HEK293 (cell line): ENCODE measurements at regions not wholly inside any gene's neighbourhood (a gene's known extent, or its start where the extent isn't known, plus 50 kb on each side); places are given as distances from the start of the nearest gene placed in this dataset.

Experiments
- GLI4 ChIP-seq: fragments of 450-650 bp; formaldehyde crosslinking; IDR thresholded peaks from 2 replicates; pipeline ENCODE4 v1.5.1; 2016; ENCODE audit warnings: missing biosample characterization, missing genetic modification characterization
- SCRT1 ChIP-seq: fragments of 450-650 bp; formaldehyde crosslinking; IDR thresholded peaks from 2 replicates; pipeline ENCODE4 v1.5.1; 2016; ENCODE audit warnings: missing biosample characterization, missing genetic modification characterization, borderline replicate concordance
- SP2 ChIP-seq: fragments of 450-650 bp; formaldehyde crosslinking; IDR thresholded peaks from 2 replicates; pipeline ENCODE4 v1.5.1; 2016; ENCODE audit warnings: missing biosample characterization, missing genetic modification characterization
- ZFHX2 ChIP-seq: fragments of 450-650 bp; formaldehyde crosslinking; conservative IDR thresholded peaks from 2 replicates; pipeline ENCODE4 v1.5.1; 2016; ENCODE audit warnings: missing biosample characterization, missing genetic modification characterization
- ZNF2 ChIP-seq: fragments of 450-650 bp; formaldehyde crosslinking; IDR thresholded peaks from 2 replicates; pipeline ENCODE4 v1.5.1; 2016; ENCODE audit warnings: missing biosample characterization, missing genetic modification characterization
- ZNF239 ChIP-seq: fragments of 450-650 bp; formaldehyde crosslinking; IDR thresholded peaks from 2 replicates; pipeline ENCODE4 v1.5.1; 2016; ENCODE audit warnings: missing biosample characterization, missing genetic modification characterization
- ZNF24 ChIP-seq: fragments of 450-650 bp; formaldehyde crosslinking; IDR thresholded peaks from 2 replicates; pipeline ENCODE4 v1.5.1; 2016; ENCODE audit warnings: missing biosample characterization, missing genetic modification characterization
- ZNF274 ChIP-seq, 2 experiments: fragments of 200-500 bp in 1 of 2; fragments of 450-650 bp in 1 of 2; sonication (Bioruptor generic) in 1 of 2; formaldehyde crosslinking in 1 of 2; IDR thresholded peaks; 2 replicates each; pipeline versions ENCODE4 v1.5.1 to v1.6.1; 2014 to 2016; ENCODE audit warnings: borderline replicate concordance in 1 of 2, inconsistent platforms in 1 of 2, low read length in 1 of 2, missing biosample characterization in 1 of 2, missing genetic modification characterization in 1 of 2
- ZNF292 ChIP-seq: fragments of 450-650 bp; formaldehyde crosslinking; IDR thresholded peaks from 2 replicates; pipeline ENCODE4 v1.5.1; 2016; ENCODE audit warnings: low read depth, missing biosample characterization, missing genetic modification characterization, borderline replicate concordance
- TF ChIP-seq, protein P1 (sequence below): fragments of 450-650 bp; formaldehyde crosslinking; IDR thresholded peaks from 2 replicates; pipeline ENCODE4 v1.5.1; 2016; ENCODE audit warnings: missing biosample characterization, missing genetic modification characterization
- TF ChIP-seq, protein P2 (sequence below): sonication (generic); formaldehyde crosslinking; IDR thresholded peaks from 2 replicates; pipeline ENCODE4 v1.8.1; 2022; ENCODE audit warnings: mild to moderate bottlenecking, moderate library complexity, missing genetic modification reagents
- TF ChIP-seq, protein P3 (sequence below): fragments of 450-650 bp; formaldehyde crosslinking; IDR thresholded peaks from 2 replicates; pipeline ENCODE4 v1.5.1; 2016; ENCODE audit warnings: missing biosample characterization, missing genetic modification characterization

DNA sequence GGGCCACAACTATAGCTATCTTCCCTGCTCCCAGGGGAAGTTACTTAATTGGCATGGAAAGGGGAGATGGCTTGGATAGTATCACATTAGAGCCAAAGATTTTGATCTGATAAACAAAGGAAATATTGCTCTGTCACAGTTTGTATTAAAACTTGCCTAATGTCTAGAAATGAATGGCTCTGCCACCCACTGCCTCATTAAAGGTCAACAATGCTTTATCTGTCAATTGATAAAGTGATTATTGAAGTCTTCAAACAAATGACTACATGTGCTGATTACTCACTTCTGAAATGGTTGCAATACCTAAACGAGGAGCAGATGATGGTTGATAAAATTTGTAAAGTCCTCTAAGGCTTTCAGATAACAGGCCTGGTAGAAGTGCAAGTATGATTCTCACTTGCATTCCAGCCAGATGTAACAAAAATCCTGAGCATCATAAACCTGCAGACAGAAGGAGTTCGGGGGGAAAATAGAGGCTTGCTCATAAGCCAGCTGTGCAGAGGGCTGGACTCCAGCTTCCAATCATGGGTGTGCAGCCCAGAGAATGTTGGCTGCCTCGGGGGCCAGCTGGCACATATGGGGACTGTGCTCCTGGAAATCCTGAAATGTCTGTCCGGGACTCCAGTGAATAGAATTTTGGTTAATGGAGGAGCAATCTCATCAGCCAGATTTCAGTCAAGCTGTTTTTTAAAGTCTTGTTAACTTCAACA is 200.5 kb upstream of the SLC27A6 start:
- TF ChIP-seq SCRT1 (tag by site-specific recombination) (no peak), ZFHX2 (tag by site-specific recombination) (no peak), ZNF274 (IDR thresholded peaks at IDR 0.05; ENCODE audit: low read length) (no peak), ZNF274 (tag by site-specific recombination; IDR thresholded peaks at IDR 0.05; ENCODE audit: borderline replicate concordance) (no peak), ZNF239 (no peak), ZNF292 (tag by site-specific recombination) (no peak), SP2 (tag by site-specific recombination) (no peak), GLI4 (tag by site-specific recombination) (no peak), ZNF2 (no peak), ZNF24 (tag by site-specific recombination) (no peak)
- TF ChIP-seq, protein P1, sequence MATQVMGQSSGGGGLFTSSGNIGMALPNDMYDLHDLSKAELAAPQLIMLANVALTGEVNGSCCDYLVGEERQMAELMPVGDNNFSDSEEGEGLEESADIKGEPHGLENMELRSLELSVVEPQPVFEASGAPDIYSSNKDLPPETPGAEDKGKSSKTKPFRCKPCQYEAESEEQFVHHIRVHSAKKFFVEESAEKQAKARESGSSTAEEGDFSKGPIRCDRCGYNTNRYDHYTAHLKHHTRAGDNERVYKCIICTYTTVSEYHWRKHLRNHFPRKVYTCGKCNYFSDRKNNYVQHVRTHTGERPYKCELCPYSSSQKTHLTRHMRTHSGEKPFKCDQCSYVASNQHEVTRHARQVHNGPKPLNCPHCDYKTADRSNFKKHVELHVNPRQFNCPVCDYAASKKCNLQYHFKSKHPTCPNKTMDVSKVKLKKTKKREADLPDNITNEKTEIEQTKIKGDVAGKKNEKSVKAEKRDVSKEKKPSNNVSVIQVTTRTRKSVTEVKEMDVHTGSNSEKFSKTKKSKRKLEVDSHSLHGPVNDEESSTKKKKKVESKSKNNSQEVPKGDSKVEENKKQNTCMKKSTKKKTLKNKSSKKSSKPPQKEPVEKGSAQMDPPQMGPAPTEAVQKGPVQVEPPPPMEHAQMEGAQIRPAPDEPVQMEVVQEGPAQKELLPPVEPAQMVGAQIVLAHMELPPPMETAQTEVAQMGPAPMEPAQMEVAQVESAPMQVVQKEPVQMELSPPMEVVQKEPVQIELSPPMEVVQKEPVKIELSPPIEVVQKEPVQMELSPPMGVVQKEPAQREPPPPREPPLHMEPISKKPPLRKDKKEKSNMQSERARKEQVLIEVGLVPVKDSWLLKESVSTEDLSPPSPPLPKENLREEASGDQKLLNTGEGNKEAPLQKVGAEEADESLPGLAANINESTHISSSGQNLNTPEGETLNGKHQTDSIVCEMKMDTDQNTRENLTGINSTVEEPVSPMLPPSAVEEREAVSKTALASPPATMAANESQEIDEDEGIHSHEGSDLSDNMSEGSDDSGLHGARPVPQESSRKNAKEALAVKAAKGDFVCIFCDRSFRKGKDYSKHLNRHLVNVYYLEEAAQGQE (tag by site-specific recombination), result no peak
- TF ChIP-seq, protein P2, sequence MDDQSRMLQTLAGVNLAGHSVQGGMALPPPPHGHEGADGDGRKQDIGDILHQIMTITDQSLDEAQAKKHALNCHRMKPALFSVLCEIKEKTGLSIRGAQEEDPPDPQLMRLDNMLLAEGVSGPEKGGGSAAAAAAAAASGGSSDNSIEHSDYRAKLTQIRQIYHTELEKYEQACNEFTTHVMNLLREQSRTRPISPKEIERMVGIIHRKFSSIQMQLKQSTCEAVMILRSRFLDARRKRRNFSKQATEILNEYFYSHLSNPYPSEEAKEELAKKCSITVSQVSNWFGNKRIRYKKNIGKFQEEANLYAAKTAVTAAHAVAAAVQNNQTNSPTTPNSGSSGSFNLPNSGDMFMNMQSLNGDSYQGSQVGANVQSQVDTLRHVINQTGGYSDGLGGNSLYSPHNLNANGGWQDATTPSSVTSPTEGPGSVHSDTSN (CRISPR knock-in tag), result no peak
- TF ChIP-seq, protein P3, sequence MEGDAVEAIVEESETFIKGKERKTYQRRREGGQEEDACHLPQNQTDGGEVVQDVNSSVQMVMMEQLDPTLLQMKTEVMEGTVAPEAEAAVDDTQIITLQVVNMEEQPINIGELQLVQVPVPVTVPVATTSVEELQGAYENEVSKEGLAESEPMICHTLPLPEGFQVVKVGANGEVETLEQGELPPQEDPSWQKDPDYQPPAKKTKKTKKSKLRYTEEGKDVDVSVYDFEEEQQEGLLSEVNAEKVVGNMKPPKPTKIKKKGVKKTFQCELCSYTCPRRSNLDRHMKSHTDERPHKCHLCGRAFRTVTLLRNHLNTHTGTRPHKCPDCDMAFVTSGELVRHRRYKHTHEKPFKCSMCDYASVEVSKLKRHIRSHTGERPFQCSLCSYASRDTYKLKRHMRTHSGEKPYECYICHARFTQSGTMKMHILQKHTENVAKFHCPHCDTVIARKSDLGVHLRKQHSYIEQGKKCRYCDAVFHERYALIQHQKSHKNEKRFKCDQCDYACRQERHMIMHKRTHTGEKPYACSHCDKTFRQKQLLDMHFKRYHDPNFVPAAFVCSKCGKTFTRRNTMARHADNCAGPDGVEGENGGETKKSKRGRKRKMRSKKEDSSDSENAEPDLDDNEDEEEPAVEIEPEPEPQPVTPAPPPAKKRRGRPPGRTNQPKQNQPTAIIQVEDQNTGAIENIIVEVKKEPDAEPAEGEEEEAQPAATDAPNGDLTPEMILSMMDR (tag by site-specific recombination), result no peak
